GM12878 (cell line): ENCODE measurements at regions not wholly inside any gene's neighbourhood (a gene's known extent, or its start where the extent isn't known, plus 50 kb on each side); places are given as distances from the start of the nearest gene placed in this dataset.

ENCODE experiments used
- ATAC-seq: fragments of 200-7000 bp; cut with Tn5 transposase; 3 replicates; pipeline ENCODE4 v1.9.1; 2020; ENCODE audit warnings: mild to moderate bottlenecking, moderate library complexity
- BruUV-seq: library from RNA; stranded (reverse); fragments of 400-500 nt; replicated peaks from 2 replicates; lab custom pipeline; 2021; lab: Mats Ljungman, UMichigan
- CTCF ChIA-PET: fragments of 300-600 bp; sonication (Branson Sonifier 250); formaldehyde crosslinking; extraction: SDS; loops from one replicate; lab custom pipeline; 2021; ENCODE audit warnings: inconsistent platforms; lab: Yijun Ruan, JAX
- POLR2A ChIA-PET: fragments of 350-600 bp; formaldehyde crosslinking; extraction: SDS; loops from one replicate; lab custom pipeline; 2021; ENCODE audit warnings: inconsistent platforms; lab: Charles Lee
- RAD21 ChIA-PET: fragments of 300-600 bp; sonication (Branson Sonifier 250); formaldehyde crosslinking; loops from one replicate; lab custom pipeline; 2023; ENCODE audit warnings: antibody characterized with exemption; ENCODE audit not compliant: unreplicated experiment; lab: Charles Lee
- SMC1A ChIA-PET: fragments of 300-600 bp; sonication (Branson Sonifier 250); formaldehyde crosslinking; loops from one replicate; lab custom pipeline; 2023; ENCODE audit not compliant: unreplicated experiment, uncharacterized antibody; lab: Charles Lee
- DNase-seq: peaks from one replicate; pipeline ENCODE4 v3.0.0-alpha.2; 2011; ENCODE audit warnings: low read depth, low spot score
- FAIRE-seq: peaks from 3 replicates; lab custom pipeline; 2011; peaks lifted over from hg19 to GRCh38; lab: Jason Lieb, UNC
- H2AFZ ChIP-seq: 2 replicates; pipeline ENCODE4 v1.6.0; 2011; ENCODE audit warnings: low read depth, low read length, control low read depth; ENCODE audit not compliant: control insufficient read depth
- H3K27ac ChIP-seq: 2 replicates; pipeline ENCODE4 v1.5.1; 2011; ENCODE audit warnings: control low read depth; ENCODE audit not compliant: control insufficient read depth, insufficient read depth
- H3K27me3 ChIP-seq, 2 experiments: replicated peaks in 1 of 2; 2 replicates each; pipeline versions ENCODE4 v1.6.0 to v1.6.1; 2011; ENCODE audit warnings: low read length in 1 of 2; ENCODE audit not compliant: control insufficient read depth in 2 of 2, insufficient read depth in 2 of 2
- H3K36me3 ChIP-seq, 2 experiments: 2 replicates each; pipeline ENCODE4 v1.5.1; 2011; ENCODE audit warnings: low read length in 1 of 2; ENCODE audit not compliant: control insufficient read depth in 2 of 2, insufficient read depth in 2 of 2
- H3K4me1 ChIP-seq: 2 replicates; pipeline ENCODE4 v1.6.1; 2011; ENCODE audit warnings: mild to moderate bottlenecking, low read length, moderate library complexity, mixed read lengths; ENCODE audit not compliant: control insufficient read depth, insufficient read depth
- H3K4me2 ChIP-seq: 2 replicates; pipeline ENCODE4 v1.6.0; 2011; ENCODE audit warnings: control low read depth; ENCODE audit not compliant: control insufficient read depth, insufficient read depth
- H3K4me3 ChIP-seq: fragments of 200-600 bp; sonication (generic); 2 replicates; pipeline ENCODE4 v1.5.1; 2016
- H3K79me2 ChIP-seq: 2 replicates; pipeline ENCODE4 v1.6.0; 2011; ENCODE audit warnings: low read length; ENCODE audit not compliant: control insufficient read depth, insufficient read depth
- H3K9ac ChIP-seq: 2 replicates; pipeline ENCODE4 v1.8.0; 2011; ENCODE audit warnings: low read length, control low read depth, mixed read lengths; ENCODE audit not compliant: control insufficient read depth, insufficient read depth
- H3K9me3 ChIP-seq: replicated peaks from 3 replicates; pipeline ENCODE4 v1.5.1; 2011; ENCODE audit warnings: mild to moderate bottlenecking, low read length; ENCODE audit not compliant: control insufficient read depth, insufficient read depth
- H4K20me1 ChIP-seq: 2 replicates; pipeline ENCODE4 v1.6.0; 2011; ENCODE audit not compliant: control insufficient read depth, insufficient read depth
- BMI1 ChIP-seq: fragments of 450-650 bp; IDR thresholded peaks from 2 replicates; pipeline ENCODE4 v1.6.1; 2016; ENCODE audit warnings: mild to moderate bottlenecking, moderate library complexity, borderline replicate concordance
- BRCA1 ChIP-seq: IDR thresholded peaks from 2 replicates; pipeline ENCODE4 v1.6.1; 2011; ENCODE audit warnings: low read depth, low read length, improper control_type of control experiment
- CHD4 ChIP-seq: fragments of 200-600 bp; sonication (generic); IDR thresholded peaks from 2 replicates; pipeline ENCODE4 v1.6.1; 2016; ENCODE audit warnings: mild to moderate bottlenecking
- CREB1 ChIP-seq: IDR thresholded peaks from 2 replicates; pipeline ENCODE4 v1.6.1; 2012; ENCODE audit warnings: low read depth, mild to moderate bottlenecking, inconsistent platforms
- EP300 ChIP-seq, 2 experiments: fragments of 150-350 bp in 1 of 2; IDR thresholded peaks; 2 replicates each; pipeline ENCODE4 v1.6.1; 2011 to 2012; ENCODE audit warnings: low read depth in 2 of 2, low read length in 2 of 2, borderline replicate concordance in 1 of 2, improper control_type of control experiment in 1 of 2, inconsistent platforms in 1 of 2; ENCODE audit not compliant: control insufficient read depth in 1 of 2
- EZH2 ChIP-seq: IDR thresholded peaks from 2 replicates; pipeline ENCODE4 v1.6.1; 2012; ENCODE audit warnings: low read depth, mild to moderate bottlenecking, control low read depth, inconsistent platforms, low read length, borderline replicate concordance; ENCODE audit not compliant: control insufficient read depth
- KLF5 ChIP-seq: fragments of 450-650 bp; IDR thresholded peaks from 2 replicates; pipeline ENCODE4 v1.6.1; 2014; ENCODE audit warnings: mild to moderate bottlenecking; ENCODE audit not compliant: partially characterized antibody
- NR2C2 ChIP-seq: IDR thresholded peaks from 2 replicates; pipeline ENCODE4 v1.6.1; 2011; ENCODE audit warnings: borderline replicate concordance, low read depth; ENCODE audit not compliant: control insufficient read depth, insufficient read length
- RFX5 ChIP-seq: IDR thresholded peaks from 2 replicates; pipeline ENCODE4 v1.6.1; 2011; ENCODE audit warnings: low read depth, low read length, improper control_type of control experiment
- RUNX3 ChIP-seq: IDR thresholded peaks from 2 replicates; pipeline ENCODE4 v1.6.1; 2012; ENCODE audit warnings: low read length, inconsistent platforms
- SIX5 ChIP-seq: IDR thresholded peaks from 2 replicates; pipeline ENCODE4 v1.6.1; 2011; ENCODE audit warnings: mild to moderate bottlenecking, low read depth, low read length, moderate library complexity; ENCODE audit not compliant: severe bottlenecking
- TCF12 ChIP-seq: IDR thresholded peaks from 2 replicates; pipeline ENCODE4 v1.6.1; 2011; ENCODE audit warnings: low read depth, mild to moderate bottlenecking, low read length
- TCF3 ChIP-seq: IDR thresholded peaks from 2 replicates; pipeline ENCODE4 v1.6.1; 2012; ENCODE audit warnings: low read depth, mild to moderate bottlenecking, low read length, borderline replicate concordance; ENCODE audit not compliant: insufficient read depth
- ZBED1 ChIP-seq: IDR thresholded peaks from 2 replicates; pipeline ENCODE4 v1.6.1; 2016; ENCODE audit warnings: borderline replicate concordance
- WGBS: methylation state at CpG from one replicate; pipeline ENCODE4 v1.1.6; 2016; ENCODE audit warnings: low lambda C conversion rate; ENCODE audit not compliant: insufficient replicate concordance, insufficient coverage; ENCODE audit errors: missing lambda C conversion rate; 5-methylcytosine and 5-hydroxymethylcytosine counted together
- in situ Hi-C: fragments of 300-500 bp; cut with MboI; formaldehyde crosslinking; loops from 9 replicates; pipeline ENCODE4 v1.14.3; 2018; ENCODE audit warnings: mixed read lengths
- intact Hi-C: fragments of 100-400 bp; cut with micrococcal nuclease; formaldehyde crosslinking; loops from one replicate; pipeline ENCODE4 v1.14.2; 2022; ENCODE audit not compliant: unreplicated experiment
- TF ChIP-seq, protein P1 (sequence below), 3 experiments: IDR thresholded peaks in 2 of 3; conservative IDR thresholded peaks in 1 of 3; 2 replicates each; pipeline ENCODE4 v1.5.1; 2011; ENCODE audit warnings: low read depth in 3 of 3, low read length in 3 of 3, mild to moderate bottlenecking in 3 of 3, control low read depth in 2 of 3, moderate library complexity in 2 of 3, inconsistent platforms in 1 of 3, mixed read lengths in 1 of 3; ENCODE audit not compliant: control insufficient read depth in 2 of 3, insufficient read depth in 1 of 3; ENCODE audit errors: extremely low read depth in 1 of 3
- TF ChIP-seq, protein P2 (sequence below): fragments of 450-650 bp; IDR thresholded peaks from 2 replicates; pipeline ENCODE4 v1.6.1; 2017; ENCODE audit warnings: mild to moderate bottlenecking, moderate library complexity
- TF ChIP-seq, protein P3 (sequence below): IDR thresholded peaks from 2 replicates; pipeline ENCODE4 v1.6.1; 2012; ENCODE audit warnings: low read length, inconsistent platforms

DNA sequence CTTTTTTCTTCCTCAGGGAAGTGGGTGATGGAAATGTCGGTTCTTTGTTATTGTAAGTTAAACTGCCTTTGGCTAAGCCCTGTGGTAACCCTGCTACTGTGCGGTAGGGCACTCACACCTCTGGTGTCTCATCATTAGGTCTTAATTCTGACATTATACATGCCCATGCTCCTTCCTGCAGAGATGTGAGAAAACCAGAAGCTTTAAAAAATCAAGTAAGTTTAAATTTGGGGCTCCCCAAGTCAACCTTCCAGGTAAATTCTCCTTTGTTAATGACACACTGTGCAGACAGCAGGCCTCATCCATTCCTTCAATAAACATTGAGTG is 155.8 kb downstream of the FAM43A start (continued):
- TF ChIP-seq SIX5 = no peak
- no peak for TF ChIP-seq CREB1
- no peak for TF ChIP-seq CHD4

DNA sequence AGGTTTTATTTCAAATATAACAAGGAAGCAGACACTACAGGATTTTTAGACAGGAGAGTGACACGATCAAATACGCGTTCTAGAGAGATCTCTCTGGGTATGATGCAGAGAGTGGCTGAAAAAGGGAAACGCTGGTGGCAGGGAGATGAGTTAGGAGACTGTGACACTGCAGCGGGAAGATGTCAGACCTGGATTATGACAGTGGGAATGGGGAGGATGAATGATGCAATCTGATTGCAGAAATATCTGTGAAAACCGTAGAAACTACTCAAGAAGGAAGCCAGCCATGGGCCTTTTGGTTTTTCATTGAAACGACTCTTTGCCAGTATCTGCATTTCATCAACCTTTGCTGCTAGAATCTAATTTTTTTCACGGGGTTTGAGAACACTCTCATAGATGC is 157.9 kb downstream of the FAM43A start:
- H3K27ac ChIP-seq = no peak overlapping the region
- no peak for FAIRE-seq
- no peaks in the 10 kb centered on the region for H3K4me1 ChIP-seq
- H3K79me2 ChIP-seq = no peaks in the 10 kb centered on the region
- H4K20me1 ChIP-seq = no peaks in the 10 kb centered on the region
- SMC1A ChIA-PET = no interaction called here
- no peaks in the 10 kb centered on the region for H3K9me3 ChIP-seq
- no peak overlapping the region for H2AFZ ChIP-seq
- H3K4me3 ChIP-seq = no peak overlapping the region
- ATAC-seq = no peak
- POLR2A ChIA-PET = no interaction called here
- BruUV-seq = no TSS peak
- no peak overlapping the region for H3K9ac ChIP-seq
- in situ Hi-C loops (no loop called here), intact Hi-C loops (no loop called here)
- RAD21 ChIA-PET = no interaction called here
- DNase-seq = no peak
- WGBS = 66% methylated on average over 8 of the region's 8 CpGs
- H3K36me3 ChIP-seq = no peaks in the 10 kb centered on the region
- H3K27me3 ChIP-seq = no peaks in the 10 kb centered on the region
- H3K4me2 ChIP-seq = no peak overlapping the region
- CTCF ChIA-PET = no interaction called here
- TF ChIP-seq EZH2 = no peak
- no peak for TF ChIP-seq NR2C2
- no peak for TF ChIP-seq RUNX3
- TF ChIP-seq, protein P1, sequence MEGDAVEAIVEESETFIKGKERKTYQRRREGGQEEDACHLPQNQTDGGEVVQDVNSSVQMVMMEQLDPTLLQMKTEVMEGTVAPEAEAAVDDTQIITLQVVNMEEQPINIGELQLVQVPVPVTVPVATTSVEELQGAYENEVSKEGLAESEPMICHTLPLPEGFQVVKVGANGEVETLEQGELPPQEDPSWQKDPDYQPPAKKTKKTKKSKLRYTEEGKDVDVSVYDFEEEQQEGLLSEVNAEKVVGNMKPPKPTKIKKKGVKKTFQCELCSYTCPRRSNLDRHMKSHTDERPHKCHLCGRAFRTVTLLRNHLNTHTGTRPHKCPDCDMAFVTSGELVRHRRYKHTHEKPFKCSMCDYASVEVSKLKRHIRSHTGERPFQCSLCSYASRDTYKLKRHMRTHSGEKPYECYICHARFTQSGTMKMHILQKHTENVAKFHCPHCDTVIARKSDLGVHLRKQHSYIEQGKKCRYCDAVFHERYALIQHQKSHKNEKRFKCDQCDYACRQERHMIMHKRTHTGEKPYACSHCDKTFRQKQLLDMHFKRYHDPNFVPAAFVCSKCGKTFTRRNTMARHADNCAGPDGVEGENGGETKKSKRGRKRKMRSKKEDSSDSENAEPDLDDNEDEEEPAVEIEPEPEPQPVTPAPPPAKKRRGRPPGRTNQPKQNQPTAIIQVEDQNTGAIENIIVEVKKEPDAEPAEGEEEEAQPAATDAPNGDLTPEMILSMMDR (IDR thresholded peaks at IDR 0.05 in 2 of 3, conservative IDR thresholded peaks at IDR 0.05 in 1 of 3; ENCODE audit: control insufficient read depth in 2 of 3, extremely low read depth in 1 of 3, insufficient read depth in 1 of 3, low read depth in 3 of 3, low read length in 3 of 3) = no peak
- TF ChIP-seq BMI1 = no peak
- no peak for TF ChIP-seq EP300 (IDR thresholded peaks at IDR 0.05; ENCODE audit: borderline replicate concordance in 1 of 2, control insufficient read depth in 1 of 2, low read depth in 2 of 2, low read length in 2 of 2)
- TF ChIP-seq, protein P2, sequence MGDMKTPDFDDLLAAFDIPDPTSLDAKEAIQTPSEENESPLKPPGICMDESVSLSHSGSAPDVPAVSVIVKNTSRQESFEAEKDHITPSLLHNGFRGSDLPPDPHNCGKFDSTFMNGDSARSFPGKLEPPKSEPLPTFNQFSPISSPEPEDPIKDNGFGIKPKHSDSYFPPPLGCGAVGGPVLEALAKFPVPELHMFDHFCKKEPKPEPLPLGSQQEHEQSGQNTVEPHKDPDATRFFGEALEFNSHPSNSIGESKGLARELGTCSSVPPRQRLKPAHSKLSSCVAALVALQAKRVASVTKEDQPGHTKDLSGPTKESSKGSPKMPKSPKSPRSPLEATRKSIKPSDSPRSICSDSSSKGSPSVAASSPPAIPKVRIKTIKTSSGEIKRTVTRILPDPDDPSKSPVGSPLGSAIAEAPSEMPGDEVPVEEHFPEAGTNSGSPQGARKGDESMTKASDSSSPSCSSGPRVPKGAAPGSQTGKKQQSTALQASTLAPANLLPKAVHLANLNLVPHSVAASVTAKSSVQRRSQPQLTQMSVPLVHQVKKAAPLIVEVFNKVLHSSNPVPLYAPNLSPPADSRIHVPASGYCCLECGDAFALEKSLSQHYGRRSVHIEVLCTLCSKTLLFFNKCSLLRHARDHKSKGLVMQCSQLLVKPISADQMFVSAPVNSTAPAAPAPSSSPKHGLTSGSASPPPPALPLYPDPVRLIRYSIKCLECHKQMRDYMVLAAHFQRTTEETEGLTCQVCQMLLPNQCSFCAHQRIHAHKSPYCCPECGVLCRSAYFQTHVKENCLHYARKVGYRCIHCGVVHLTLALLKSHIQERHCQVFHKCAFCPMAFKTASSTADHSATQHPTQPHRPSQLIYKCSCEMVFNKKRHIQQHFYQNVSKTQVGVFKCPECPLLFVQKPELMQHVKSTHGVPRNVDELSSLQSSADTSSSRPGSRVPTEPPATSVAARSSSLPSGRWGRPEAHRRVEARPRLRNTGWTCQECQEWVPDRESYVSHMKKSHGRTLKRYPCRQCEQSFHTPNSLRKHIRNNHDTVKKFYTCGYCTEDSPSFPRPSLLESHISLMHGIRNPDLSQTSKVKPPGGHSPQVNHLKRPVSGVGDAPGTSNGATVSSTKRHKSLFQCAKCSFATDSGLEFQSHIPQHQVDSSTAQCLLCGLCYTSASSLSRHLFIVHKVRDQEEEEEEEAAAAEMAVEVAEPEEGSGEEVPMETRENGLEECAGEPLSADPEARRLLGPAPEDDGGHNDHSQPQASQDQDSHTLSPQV = no peak
- TF ChIP-seq RFX5 = no peak
- TF ChIP-seq ZBED1 = no peak
- TF ChIP-seq, protein P3, sequence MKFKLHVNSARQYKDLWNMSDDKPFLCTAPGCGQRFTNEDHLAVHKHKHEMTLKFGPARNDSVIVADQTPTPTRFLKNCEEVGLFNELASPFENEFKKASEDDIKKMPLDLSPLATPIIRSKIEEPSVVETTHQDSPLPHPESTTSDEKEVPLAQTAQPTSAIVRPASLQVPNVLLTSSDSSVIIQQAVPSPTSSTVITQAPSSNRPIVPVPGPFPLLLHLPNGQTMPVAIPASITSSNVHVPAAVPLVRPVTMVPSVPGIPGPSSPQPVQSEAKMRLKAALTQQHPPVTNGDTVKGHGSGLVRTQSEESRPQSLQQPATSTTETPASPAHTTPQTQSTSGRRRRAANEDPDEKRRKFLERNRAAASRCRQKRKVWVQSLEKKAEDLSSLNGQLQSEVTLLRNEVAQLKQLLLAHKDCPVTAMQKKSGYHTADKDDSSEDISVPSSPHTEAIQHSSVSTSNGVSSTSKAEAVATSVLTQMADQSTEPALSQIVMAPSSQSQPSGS = no peak
- TF ChIP-seq KLF5 = no peak
- no peak for TF ChIP-seq TCF12
- TF ChIP-seq TCF3 = no peak
- TF ChIP-seq BRCA1 = no peak
